RWPE2 (cell line): ENCODE measurements at regions not wholly inside any gene's neighbourhood (a gene's known extent, or its start where the extent isn't known, plus 50 kb on each side); places are given as distances from the start of the nearest gene placed in this dataset.

Experiments used
- ATAC-seq: fragments of 200-7000 bp; cut with Tn5 transposase; 3 replicates; pipeline ENCODE4 v1.9.1; 2021; ENCODE audit warnings: low read depth
- DNase-seq: peaks from one replicate; pipeline ENCODE4 v3.0.0-alpha.2; 2020; ENCODE audit warnings: low spot score
- H3K27ac ChIP-seq: fragments of 450-650 bp; 2 replicates; pipeline ENCODE4 v1.5.1; 2017; ENCODE audit warnings: mild to moderate bottlenecking; ENCODE audit not compliant: poor library complexity, severe bottlenecking
- H3K27me3 ChIP-seq: fragments of 250-450 bp; sonication (Bioruptor Pico); 2 replicates; pipeline ENCODE4 v1.5.1; 2021; ENCODE audit warnings: mild to moderate bottlenecking, moderate library complexity; ENCODE audit not compliant: insufficient read depth, poor library complexity, severe bottlenecking
- H3K36me3 ChIP-seq: fragments of 250-450 bp; sonication (Bioruptor Pico); 2 replicates; pipeline ENCODE4 v1.5.1; 2020; ENCODE audit warnings: low read depth, mild to moderate bottlenecking, moderate library complexity
- H3K4me1 ChIP-seq: fragments of 250-450 bp; sonication (Bioruptor Pico); 2 replicates; pipeline ENCODE4 v1.5.1; 2021; ENCODE audit warnings: mild to moderate bottlenecking, moderate library complexity; ENCODE audit not compliant: insufficient read depth, poor library complexity, severe bottlenecking
- H3K4me3 ChIP-seq: fragments of 250-450 bp; sonication (Bioruptor Pico); 2 replicates; pipeline ENCODE4 v1.5.1; 2021; ENCODE audit warnings: mild to moderate bottlenecking, moderate library complexity; ENCODE audit not compliant: severe bottlenecking
- H3K9me3 ChIP-seq: fragments of 250-450 bp; sonication (Bioruptor Pico); 2 replicates; pipeline ENCODE4 v1.5.1; 2021; ENCODE audit warnings: mild to moderate bottlenecking, moderate library complexity; ENCODE audit not compliant: severe bottlenecking
- TF ChIP-seq, protein P1 (sequence below): fragments of 450-650 bp; IDR thresholded peaks from one replicate; pipeline ENCODE4 v1.5.1; 2017; ENCODE audit warnings: mild to moderate bottlenecking, moderate library complexity; ENCODE audit not compliant: poor library complexity, severe bottlenecking

DNA sequence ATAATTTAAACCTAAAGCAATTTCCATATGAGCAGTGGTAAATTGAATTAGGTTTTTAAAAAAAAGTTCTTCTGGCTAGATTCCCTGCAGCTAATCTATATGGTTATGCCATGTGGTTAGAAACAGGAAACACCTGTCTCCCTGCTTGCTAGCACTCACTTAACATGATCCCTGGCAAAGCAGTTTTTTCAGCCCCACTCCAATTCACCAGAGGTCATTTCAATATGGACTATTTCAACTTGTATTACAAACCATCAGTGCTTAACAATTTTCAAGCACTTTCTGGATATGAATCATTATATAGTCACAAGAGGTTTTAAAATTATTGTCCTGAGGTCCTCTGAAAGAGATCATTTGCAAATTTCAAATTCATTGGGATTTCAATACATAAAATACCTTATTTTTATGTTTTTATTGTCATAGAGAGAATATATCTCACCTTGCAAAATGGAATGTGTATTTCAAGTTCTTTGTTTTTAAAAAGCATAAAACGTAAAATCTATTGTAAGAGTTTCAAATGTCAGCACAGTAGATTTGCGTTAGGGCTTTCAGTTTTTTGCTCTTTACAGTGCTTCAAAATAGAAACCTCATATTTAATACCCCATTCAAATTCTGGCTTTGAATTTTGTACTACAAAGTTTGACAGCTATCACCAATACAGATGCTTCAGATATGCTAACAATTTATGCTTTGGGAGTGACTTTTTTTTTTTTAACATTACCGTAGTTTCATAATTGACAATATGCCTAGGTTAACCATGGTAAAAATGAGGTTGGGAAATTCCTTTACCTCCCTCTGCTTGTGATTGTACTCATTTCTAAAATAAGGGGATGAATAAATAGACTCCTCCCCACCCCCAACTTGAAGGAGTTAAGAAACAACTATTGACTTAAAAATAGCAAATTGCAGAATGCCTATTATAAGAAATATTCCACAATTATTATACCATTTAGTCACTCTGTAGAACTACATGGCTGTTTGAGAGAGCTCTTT lies 117.5 kb upstream of the HGF start:
- TF ChIP-seq, protein P1, sequence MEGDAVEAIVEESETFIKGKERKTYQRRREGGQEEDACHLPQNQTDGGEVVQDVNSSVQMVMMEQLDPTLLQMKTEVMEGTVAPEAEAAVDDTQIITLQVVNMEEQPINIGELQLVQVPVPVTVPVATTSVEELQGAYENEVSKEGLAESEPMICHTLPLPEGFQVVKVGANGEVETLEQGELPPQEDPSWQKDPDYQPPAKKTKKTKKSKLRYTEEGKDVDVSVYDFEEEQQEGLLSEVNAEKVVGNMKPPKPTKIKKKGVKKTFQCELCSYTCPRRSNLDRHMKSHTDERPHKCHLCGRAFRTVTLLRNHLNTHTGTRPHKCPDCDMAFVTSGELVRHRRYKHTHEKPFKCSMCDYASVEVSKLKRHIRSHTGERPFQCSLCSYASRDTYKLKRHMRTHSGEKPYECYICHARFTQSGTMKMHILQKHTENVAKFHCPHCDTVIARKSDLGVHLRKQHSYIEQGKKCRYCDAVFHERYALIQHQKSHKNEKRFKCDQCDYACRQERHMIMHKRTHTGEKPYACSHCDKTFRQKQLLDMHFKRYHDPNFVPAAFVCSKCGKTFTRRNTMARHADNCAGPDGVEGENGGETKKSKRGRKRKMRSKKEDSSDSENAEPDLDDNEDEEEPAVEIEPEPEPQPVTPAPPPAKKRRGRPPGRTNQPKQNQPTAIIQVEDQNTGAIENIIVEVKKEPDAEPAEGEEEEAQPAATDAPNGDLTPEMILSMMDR = no peak
- Histone ChIP-seq H3K4me1 (no peaks in the 10 kb centered on the region), H3K4me3 (no peak overlapping the region), H3K27me3 (no peaks in the 10 kb centered on the region), H3K36me3 (no peaks in the 10 kb centered on the region), H3K27ac (no peak overlapping the region), H3K9me3 (no peaks in the 10 kb centered on the region)
- DNase-seq (no peak), ATAC-seq (no peak)

DNA sequence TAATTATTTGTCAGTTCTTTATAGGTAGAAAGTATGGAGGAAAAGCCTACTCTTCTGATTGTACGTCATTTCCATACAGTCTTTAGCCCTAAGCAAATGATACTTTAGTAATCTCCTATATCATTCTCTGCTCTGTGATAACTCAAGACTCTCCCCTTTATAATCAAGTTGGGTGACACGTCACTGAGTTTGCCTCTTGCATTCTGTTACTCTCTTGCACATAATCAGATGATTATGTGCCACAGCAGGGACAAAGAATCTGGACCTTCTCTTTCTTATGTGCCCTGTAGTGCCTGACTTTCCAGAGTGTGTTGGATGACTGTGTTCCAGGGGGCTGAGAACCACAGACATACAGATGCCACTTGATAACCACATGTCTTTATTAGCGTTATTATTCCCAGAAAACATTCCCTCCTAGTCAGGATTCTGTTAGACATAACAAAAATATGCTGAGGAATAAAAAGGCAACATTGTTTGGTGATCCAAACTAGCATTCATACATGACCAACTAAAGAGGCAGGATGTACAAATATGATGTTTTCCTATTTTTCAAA lies 116.4 kb upstream of the HGF start:
- Histone ChIP-seq H3K36me3 (no peaks in the 10 kb centered on the region), H3K4me3 (no peak overlapping the region), H3K9me3 (no peaks in the 10 kb centered on the region), H3K4me1 (no peaks in the 10 kb centered on the region), H3K27ac (no peak overlapping the region), H3K27me3 (no peaks in the 10 kb centered on the region)
- ATAC-seq (no peak), DNase-seq (no peak)
- TF ChIP-seq, protein P1 = no peak

- ATAC-seq = no peak
- Histone ChIP-seq H3K27ac (no peak overlapping the region), H3K4me1 (no peaks in the 10 kb centered on the region)
These were observed 115.0 kb upstream of the HGF start for GRCh38 chr7:81884817-81885216.

DNA sequence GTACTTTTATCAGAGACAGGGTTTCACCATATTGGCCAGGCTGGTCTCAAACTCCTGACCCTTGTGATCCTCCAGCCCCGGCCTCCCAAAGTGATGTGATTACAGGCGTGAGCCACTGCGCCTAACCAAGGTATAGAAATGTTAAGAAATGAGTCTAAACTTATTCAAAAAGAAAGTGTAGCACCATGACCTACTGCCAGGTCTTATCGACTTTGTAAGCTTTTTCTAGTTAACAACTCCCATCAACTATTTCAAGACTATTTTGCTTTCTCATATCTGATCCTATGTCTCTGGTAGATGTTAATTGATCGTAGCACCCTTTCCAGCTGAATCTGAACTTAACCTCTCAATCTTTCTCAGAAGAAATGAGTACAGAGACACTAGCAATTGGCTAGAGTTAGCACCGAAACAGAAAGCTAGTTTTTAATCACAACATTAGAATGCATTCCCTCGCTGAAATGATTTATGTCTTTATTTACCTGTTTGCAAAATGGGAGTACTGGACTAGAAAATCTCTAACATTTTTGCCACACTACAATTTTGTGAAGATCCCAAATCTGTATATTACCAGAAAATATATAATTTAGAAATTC lies 114.0 kb upstream of the HGF start:
- DNase-seq = no peak
- TF ChIP-seq, protein P1 = no peak
- no peak overlapping the region for H3K27ac ChIP-seq
- H3K36me3 ChIP-seq = no peaks in the 10 kb centered on the region
- no peaks in the 10 kb centered on the region for H3K4me1 ChIP-seq
- ATAC-seq = no peak
- no peak overlapping the region for H3K4me3 ChIP-seq
- H3K27me3 ChIP-seq = no peaks in the 10 kb centered on the region
- no peaks in the 10 kb centered on the region for H3K9me3 ChIP-seq

More at GRCh38 chr7:81884817-81885216, 115.0 kb upstream of the HGF start:
- no peak for DNase-seq
- Histone ChIP-seq H3K27me3 (no peaks in the 10 kb centered on the region), H3K4me3 (no peak overlapping the region), H3K9me3 (no peaks in the 10 kb centered on the region), H3K36me3 (no peaks in the 10 kb centered on the region)
- TF ChIP-seq, protein P1 = no peak
